ENCODE measurements at regions not wholly inside any gene's neighbourhood (a gene's known extent, or its start where the extent isn't known, plus 50 kb on each side); places are given as distances from the start of the nearest gene placed in this dataset.

- no peak for TF ChIP-seq TAF1 (IDR thresholded peaks at IDR 0.05; ENCODE audit: low read depth, low read length)
- TF ChIP-seq POLR2A (IDR thresholded peaks at IDR 0.05; ENCODE audit: low read depth, low read length), result no peak
- TF ChIP-seq POLR2AphosphoS5 (IDR thresholded peaks at IDR 0.05; ENCODE audit: low read depth, low read length), result no peak
Observed at GRCh38 chr1:55824251-55824640, 609.1 kb upstream of the USP24 start.
